NCI-H2196 (cell line): ENCODE measurements at regions not wholly inside any gene's neighbourhood (a gene's known extent, or its start where the extent isn't known, plus 50 kb on each side); places are given as distances from the start of the nearest gene placed in this dataset.
"Not testable (repeated sequence)": the region's sequence is repeated elsewhere in the genome, so short reads cannot be mapped to it uniquely, and the experiment has no call there.

Experiments used
- DNase-seq: peaks from one replicate; lab custom pipeline; 2025; ENCODE audit not compliant: unreplicated experiment; lab: John Stamatoyannopoulos, UW

- no peak for DNase-seq
Observed at GRCh38 chr3:145849115-145849514, 311.9 kb downstream of the PLOD2 start.

- DNase-seq: no peak
Observed at GRCh38 chr3:145854499-145854898, 306.5 kb downstream of the PLOD2 start.

GRCh38 chr3:145857956-145858355, 303.0 kb downstream of the PLOD2 start:
- no peak for DNase-seq

- DNase-seq: no peak
Observed at GRCh38 chr3:145864336-145864735, 296.6 kb downstream of the PLOD2 start.

- DNase-seq: no peak
Observed at GRCh38 chr3:145865399-145866018, 295.5 kb downstream of the PLOD2 start.

GRCh38 chr3:145869958-145870357, 291.0 kb downstream of the PLOD2 start:
- DNase-seq: no peak

- no peak for DNase-seq
Observed at GRCh38 chr3:145882436-145882835, 278.5 kb downstream of the PLOD2 start.

- DNase-seq: no peak
Observed at GRCh38 chr3:145889730-145890129, 271.3 kb downstream of the PLOD2 start.

GRCh38 chr3:145892869-145893268, 268.1 kb downstream of the PLOD2 start:
- no peak for DNase-seq

- DNase-seq: no peak
Observed at GRCh38 chr3:145893331-145893730, 267.7 kb downstream of the PLOD2 start.

GRCh38 chr3:145898487-145898886, 262.5 kb downstream of the PLOD2 start:
- DNase-seq: no peak

GRCh38 chr3:145899241-145899640, 261.7 kb downstream of the PLOD2 start:
- no peak for DNase-seq

- DNase-seq: no peak
Observed at GRCh38 chr3:145900056-145900829, 260.7 kb downstream of the PLOD2 start.

GRCh38 chr3:145902166-145902565, 258.8 kb downstream of the PLOD2 start:
- DNase-seq: no peak

- no peak for DNase-seq
Observed at GRCh38 chr3:145903472-145904013, 257.4 kb downstream of the PLOD2 start.

GRCh38 chr3:145904138-145904537, 256.8 kb downstream of the PLOD2 start:
- DNase-seq: no peak

- DNase-seq: no peak
Observed at GRCh38 chr3:145906301-145906700, 254.7 kb downstream of the PLOD2 start.

GRCh38 chr3:145906755-145907154, 254.2 kb downstream of the PLOD2 start:
- no peak for DNase-seq

- no peak for DNase-seq
Observed at GRCh38 chr3:145911016-145911415, 250.0 kb downstream of the PLOD2 start.

GRCh38 chr3:145915787-145916186, 245.2 kb downstream of the PLOD2 start:
- no peak for DNase-seq

- DNase-seq: not testable (repeated sequence)
Observed at GRCh38 chr3:145927736-145928135, 233.2 kb downstream of the PLOD2 start.

- no peak for DNase-seq
Observed at GRCh38 chr3:145936971-145937370, 224.0 kb downstream of the PLOD2 start.
